Renal cortex interstitium (tissue), 11 donors: ENCODE measurements at regions not wholly inside any gene's neighbourhood (a gene's known extent, or its start where the extent isn't known, plus 50 kb on each side); places are given as distances from the start of the nearest gene placed in this dataset.
"Not testable (repeated sequence)": the region's sequence is repeated elsewhere in the genome, so short reads cannot be mapped to it uniquely, and the experiment has no call there.

Source experiments
- DNase-seq, 11 donors: peaks; one replicate each; pipeline ENCODE4 v3.0.0-alpha.2; 2013; ENCODE audit warnings: low read depth in 9 of 11, low spot score in 4 of 11; ENCODE audit errors: extremely low read depth in 1 of 11

- DNase-seq, result no peak
Observed at GRCh38 chr13:20320885-20321284, 88.8 kb upstream of the GJB6 start.

- DNase-seq, result no peak
Observed at GRCh38 chr13:20313896-20314295, 81.8 kb upstream of the GJB6 start.

- no peak for DNase-seq
Observed at GRCh38 chr13:20312292-20312691, 80.2 kb upstream of the GJB6 start.

- DNase-seq, result no peak
Observed at GRCh38 chr13:20311596-20311995, 79.5 kb upstream of the GJB6 start.

- DNase-seq, result no peak
Observed at GRCh38 chr13:20311022-20311421, 78.9 kb upstream of the GJB6 start.

GRCh38 chr13:20306039-20306438 lies 73.9 kb upstream of the GJB6 start:
- no peak for DNase-seq

GRCh38 chr13:20305587-20305986 lies 73.5 kb upstream of the GJB6 start:
- no peak for DNase-seq

- not testable (repeated sequence) for DNase-seq
Observed at GRCh38 chr13:20304061-20304460, 71.9 kb upstream of the GJB6 start.

- no peak for DNase-seq
Observed at GRCh38 chr13:20303636-20304035, 71.5 kb upstream of the GJB6 start.

GRCh38 chr13:20301403-20302071 lies 69.4 kb upstream of the GJB6 start:
- DNase-seq, result peak in 10 of 11 donors; percentile 3 to 31 (median 8)

GRCh38 chr13:20301015-20301402 lies 68.9 kb upstream of the GJB6 start:
- DNase-seq, result peak in 5 of 11 donors; percentile 1 to 13 (median 4)

- DNase-seq, result no peak
Observed at GRCh38 chr13:20297181-20297580, 65.1 kb upstream of the GJB6 start.

GRCh38 chr13:20295956-20296355 lies 63.8 kb upstream of the GJB6 start:
- DNase-seq, result no peak

- DNase-seq, result no peak
Observed at GRCh38 chr13:20294497-20294896, 62.4 kb upstream of the GJB6 start.

- DNase-seq, result not testable (repeated sequence)
Observed at GRCh38 chr13:20292301-20292700, 60.2 kb upstream of the GJB6 start.

GRCh38 chr13:20291675-20292074 lies 59.6 kb upstream of the GJB6 start:
- no peak for DNase-seq

- no peak for DNase-seq
Observed at GRCh38 chr13:20291037-20291436, 58.9 kb upstream of the GJB6 start.

- no peak for DNase-seq
Observed at GRCh38 chr13:20288561-20288960, 56.4 kb upstream of the GJB6 start.

GRCh38 chr13:20287976-20288375 lies 55.9 kb upstream of the GJB6 start:
- DNase-seq, result no peak

- DNase-seq, result no peak
Observed at GRCh38 chr13:20285530-20285929, 53.4 kb upstream of the GJB6 start.
